Adrenal gland (tissue), 9 donors: ENCODE measurements at regions not wholly inside any gene's neighbourhood (a gene's known extent, or its start where the extent isn't known, plus 50 kb on each side); places are given as distances from the start of the nearest gene placed in this dataset.

Source experiments
- DNase-seq, 7 donors: peaks; one replicate each; pipeline ENCODE4 v3.0.0-alpha.2; 2019 to 2020
- H3K27ac ChIP-seq, 5 donors: fragments of 200-600 bp; sonication (generic) in 4 of 5; 1 replicate in 3 of 5; 2 replicates in 2 of 5; pipeline versions ENCODE4 v1.5.1 to v1.8.0; 2016 to 2020; ENCODE audit warnings: mild to moderate bottlenecking in 1 of 5
- H3K27me3 ChIP-seq: fragments of 200-600 bp; 2 replicates; pipeline ENCODE4 v1.8.0; 2021
- H3K36me3 ChIP-seq, 2 donors: fragments of 200-600 bp; replicated peaks in 1 of 2; 1 replicate in 1 of 2; 2 replicates in 1 of 2; pipeline versions ENCODE4 v1.5.1 to v1.8.0; 2018 to 2022
- H3K4me1 ChIP-seq, 2 donors: fragments of 200-600 bp; replicated peaks in 1 of 2; 1 replicate in 1 of 2; 2 replicates in 1 of 2; pipeline versions ENCODE4 v1.5.1 to v1.8.0; 2018 to 2021
- H3K4me3 ChIP-seq, 4 donors: fragments of 200-600 bp; sonication (generic) in 3 of 4; one replicate each; pipeline ENCODE4 v1.5.1; 2016 to 2018
- H3K9me3 ChIP-seq, 3 donors: fragments of 200-600 bp; sonication (generic) in 1 of 3; replicated peaks in 1 of 3; 1 replicate in 2 of 3; 2 replicates in 1 of 3; pipeline versions ENCODE4 v1.5.1 to v1.8.0; 2016 to 2021
- CTCF ChIP-seq, 6 experiments: fragments of 450-650 bp in 4 of 6; fragments of 200-600 bp in 2 of 6; sonication (generic) in 1 of 6; IDR thresholded peaks; 1 replicate in 5 of 6; 2 replicates in 1 of 6; pipeline versions ENCODE4 v1.5.1 to v1.8.0; 2016 to 2021; ENCODE audit warnings: antibody characterized with exemption in 6 of 6, mild to moderate bottlenecking in 2 of 6, moderate library complexity in 1 of 6
- POLR2A ChIP-seq, 2 donors: fragments of 450-650 bp; IDR thresholded peaks; one replicate each; pipeline ENCODE4 v1.6.1; 2017; ENCODE audit warnings: antibody characterized with exemption in 2 of 2, mild to moderate bottlenecking in 2 of 2, moderate library complexity in 1 of 2
- WGBS, 4 donors: extraction: QIAGEN DNeasy Blood & Tissue Kit in 2 of 4; methylation state at CpG; one replicate each; pipeline versions ENCODE4 v1.1.5 to v1.1.7; 2013 to 2017; 5-methylcytosine and 5-hydroxymethylcytosine counted together
- intact Hi-C, 2 donors: fragments of 100-400 bp; cut with DNase I; formaldehyde crosslinking; loops; one replicate each; pipeline versions ENCODE4 v1.14.1 to v1.15.0; 2022 to 2023
- donor health status: healthy with polysubstance abuse.
- donor health status: Bipolar disorder and iron deficiency.
- donor health status: DM: yes; HTN: yes; CAD: no.
- donor health status: DM: no; HTN: no; CAD: no.
- donor health status: DM: no; HTN: no; CAD: no.

GRCh38 chr16:17769065-17769464, 298.3 kb upstream of the XYLT1 start:
- no peak overlapping the region for H3K27ac ChIP-seq
- intact Hi-C loops = no loop called here
- no peaks in the 10 kb centered on the region for H3K9me3 ChIP-seq
- no peaks in the 10 kb centered on the region for H3K36me3 ChIP-seq
- 57 to 79% (median 72%) methylated on average over 1 of the region's 1 CpG for WGBS, 4 donors
- H3K4me3 ChIP-seq = no peak overlapping the region
- no peak for TF ChIP-seq POLR2A (IDR thresholded peaks at IDR 0.05)
- DNase-seq = no peak
- peaks cover 5% of the 10 kb centered on the region for H3K27me3 ChIP-seq
- H3K4me1 ChIP-seq = no peaks in the 10 kb centered on the region

- DNase-seq = no peak
- H3K27me3 ChIP-seq = peaks cover 5% of the 10 kb centered on the region
- intact Hi-C loops = no loop called here
- H3K27ac ChIP-seq = no peak overlapping the region
- H3K36me3 ChIP-seq = no peaks in the 10 kb centered on the region
- H3K9me3 ChIP-seq = no peaks in the 10 kb centered on the region
- H3K4me3 ChIP-seq = no peak overlapping the region
- TF ChIP-seq CTCF (IDR thresholded peaks at IDR 0.05) (no peak), POLR2A (IDR thresholded peaks at IDR 0.05) (no peak)
- H3K4me1 ChIP-seq = no peaks in the 10 kb centered on the region
- WGBS, 4 donors = 6 to 12% (median 10%) methylated on average over 1 of the region's 1 CpG
Observed at GRCh38 chr16:17768257-17768656, 297.5 kb upstream of the XYLT1 start.

- Histone ChIP-seq H3K36me3 (no peaks in the 10 kb centered on the region), H3K27ac (no peak overlapping the region), H3K4me1 (no peaks in the 10 kb centered on the region), H3K4me3 (no peak overlapping the region), H3K27me3 (peaks cover 5% of the 10 kb centered on the region), H3K9me3 (no peaks in the 10 kb centered on the region)
- 45 to 52% (median 46%) methylated on average over 2 of the region's 2 CpGs for WGBS, 4 donors
- no peak for TF ChIP-seq CTCF (IDR thresholded peaks at IDR 0.05)
- no peak for TF ChIP-seq POLR2A (IDR thresholded peaks at IDR 0.05)
- DNase-seq = no peak
- intact Hi-C loops = no loop called here
Observed at GRCh38 chr16:17766012-17766411, 295.3 kb upstream of the XYLT1 start.

GRCh38 chr16:17759451-17760390, 289.0 kb upstream of the XYLT1 start:
- intact Hi-C loops = no loop called here
- H3K27ac ChIP-seq = no peak overlapping the region
- no peak for DNase-seq
- no peaks in the 10 kb centered on the region for H3K27me3 ChIP-seq
- no peaks in the 10 kb centered on the region for H3K4me1 ChIP-seq
- WGBS, 4 donors = 37 to 57% (median 49%) methylated on average over 9 of the region's 9 CpGs
- TF ChIP-seq CTCF (IDR thresholded peaks at IDR 0.05) = no peak
- TF ChIP-seq POLR2A (IDR thresholded peaks at IDR 0.05) = no peak
- no peaks in the 10 kb centered on the region for H3K9me3 ChIP-seq
- no peak overlapping the region for H3K4me3 ChIP-seq
- H3K36me3 ChIP-seq = no peaks in the 10 kb centered on the region

- H3K27ac ChIP-seq = no peak overlapping the region
- H3K4me3 ChIP-seq = no peak overlapping the region
- no peak for DNase-seq
- no peaks in the 10 kb centered on the region for H3K9me3 ChIP-seq
- H3K36me3 ChIP-seq = no peaks in the 10 kb centered on the region
- H3K4me1 ChIP-seq = no peaks in the 10 kb centered on the region
- H3K27me3 ChIP-seq = no peaks in the 10 kb centered on the region
- intact Hi-C loops = no loop called here
- TF ChIP-seq POLR2A (IDR thresholded peaks at IDR 0.05) = no peak
- no peak for TF ChIP-seq CTCF (IDR thresholded peaks at IDR 0.05)
- 45 to 54% (median 53%) methylated on average over 4 of the region's 4 CpGs for WGBS, 4 donors
Observed at GRCh38 chr16:17757808-17758207, 287.0 kb upstream of the XYLT1 start.
